Lung (tissue), 11 donors: ENCODE measurements at regions not wholly inside any gene's neighbourhood (a gene's known extent, or its start where the extent isn't known, plus 50 kb on each side); places are given as distances from the start of the nearest gene placed in this dataset.
A peak's percentile ranks its signal among the peaks of the same experiment; 100 is the strongest.

Experiments used
- ATAC-seq: fragments of 200-7000 bp; cut with Tn5 transposase; one replicate; pipeline ENCODE4 v1.9.1; 2020; ENCODE audit warnings: moderate number of reproducible peaks; ENCODE audit not compliant: insufficient read depth, low FRiP score
- DNase-seq, 3 donors: peaks; one replicate each; pipeline ENCODE4 v3.0.0-alpha.2; 2013 to 2017
- H3K27ac ChIP-seq, 2 donors: one replicate each; pipeline ENCODE4 v1.5.1; 2013; ENCODE audit warnings: mild to moderate bottlenecking in 2 of 2, moderate library complexity in 2 of 2, control low read depth in 1 of 2, inconsistent platforms in 1 of 2, low read depth in 1 of 2, low read length in 1 of 2
- H3K27me3 ChIP-seq, 3 donors: one replicate each; pipeline ENCODE4 v1.5.1; 2013; ENCODE audit warnings: low read length in 2 of 3; ENCODE audit not compliant: control insufficient read depth in 3 of 3, insufficient read depth in 3 of 3
- H3K36me3 ChIP-seq, 4 donors: one replicate each; pipeline ENCODE4 v1.5.1; 2013; ENCODE audit warnings: low read length in 4 of 4, mild to moderate bottlenecking in 1 of 4, moderate library complexity in 1 of 4; ENCODE audit not compliant: control insufficient read depth in 4 of 4, insufficient read depth in 4 of 4
- H3K4me1 ChIP-seq, 5 donors: one replicate each; pipeline ENCODE4 v1.5.1; 2013; ENCODE audit warnings: low read length in 5 of 5, mild to moderate bottlenecking in 2 of 5, moderate library complexity in 1 of 5; ENCODE audit not compliant: control insufficient read depth in 5 of 5, insufficient read depth in 5 of 5
- H3K4me3 ChIP-seq: one replicate; pipeline ENCODE4 v1.5.1; 2013; ENCODE audit warnings: mild to moderate bottlenecking, control low read depth, moderate library complexity
- H3K9ac ChIP-seq, 2 donors: one replicate each; pipeline ENCODE4 v1.5.1; 2013; ENCODE audit warnings: low read length in 2 of 2, control low read depth in 1 of 2; ENCODE audit not compliant: insufficient read depth in 1 of 2
- H3K9me3 ChIP-seq, 4 donors: one replicate each; pipeline ENCODE4 v1.5.1; 2013; ENCODE audit warnings: low read length in 3 of 4, mild to moderate bottlenecking in 1 of 4, moderate library complexity in 1 of 4; ENCODE audit not compliant: control insufficient read depth in 4 of 4, insufficient read depth in 3 of 4
- WGBS, 2 donors: extraction: QIAGEN DNeasy Blood & Tissue Kit; methylation state at CpG; one replicate each; pipeline ENCODE4 v1.1.7; 2013; 5-methylcytosine and 5-hydroxymethylcytosine counted together
- TF ChIP-seq, protein P1 (sequence below): IDR thresholded peaks from 2 replicates; pipeline ENCODE4 v1.5.1; 2012; ENCODE audit warnings: mild to moderate bottlenecking; ENCODE audit errors: control extremely low read depth, extremely low read depth
- donor health status: control.
- donor health status: control.
- donor health status: Bipolar disorder and iron deficiency.
- donor health status: healthy.
- donor health status: DM: yes; HTN: yes; CAD: no.

DNA sequence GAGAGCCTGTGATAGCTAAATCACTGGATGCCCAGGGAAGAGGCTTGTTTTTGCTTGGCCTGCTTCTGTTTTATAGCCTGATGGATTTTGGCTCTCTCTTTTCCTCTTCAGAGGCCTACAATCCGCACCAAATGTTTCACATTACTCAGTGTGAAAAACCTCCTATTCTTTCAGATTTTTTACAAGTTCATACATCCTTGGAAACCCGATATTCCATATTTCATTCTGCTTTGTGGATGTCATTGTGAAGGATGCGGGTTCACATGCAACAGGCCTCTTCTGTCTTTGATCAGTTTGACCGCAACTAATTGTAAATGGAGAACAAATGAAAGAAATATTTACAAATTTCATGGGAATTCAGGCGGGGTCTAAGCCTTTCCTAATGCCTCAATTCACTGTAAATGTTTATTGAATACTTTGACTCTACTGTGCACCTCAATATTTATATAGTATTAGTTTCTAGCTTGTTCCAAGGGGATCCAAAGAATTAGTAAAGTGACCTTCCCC lies 269.9 kb downstream of the DMRT2 start:
- Histone ChIP-seq H3K9ac (no peak overlapping the region), H3K9me3 (no peaks in the 10 kb centered on the region), H3K4me1 (peaks cover 0 to 17% (median 0%) of the 10 kb centered on the region in 5 donors), H3K27ac (no peak overlapping the region), H3K27me3 (no peaks in the 10 kb centered on the region), H3K4me3 (no peak overlapping the region), H3K36me3 (no peaks in the 10 kb centered on the region)
- ATAC-seq: no peak
- TF ChIP-seq, protein P1, sequence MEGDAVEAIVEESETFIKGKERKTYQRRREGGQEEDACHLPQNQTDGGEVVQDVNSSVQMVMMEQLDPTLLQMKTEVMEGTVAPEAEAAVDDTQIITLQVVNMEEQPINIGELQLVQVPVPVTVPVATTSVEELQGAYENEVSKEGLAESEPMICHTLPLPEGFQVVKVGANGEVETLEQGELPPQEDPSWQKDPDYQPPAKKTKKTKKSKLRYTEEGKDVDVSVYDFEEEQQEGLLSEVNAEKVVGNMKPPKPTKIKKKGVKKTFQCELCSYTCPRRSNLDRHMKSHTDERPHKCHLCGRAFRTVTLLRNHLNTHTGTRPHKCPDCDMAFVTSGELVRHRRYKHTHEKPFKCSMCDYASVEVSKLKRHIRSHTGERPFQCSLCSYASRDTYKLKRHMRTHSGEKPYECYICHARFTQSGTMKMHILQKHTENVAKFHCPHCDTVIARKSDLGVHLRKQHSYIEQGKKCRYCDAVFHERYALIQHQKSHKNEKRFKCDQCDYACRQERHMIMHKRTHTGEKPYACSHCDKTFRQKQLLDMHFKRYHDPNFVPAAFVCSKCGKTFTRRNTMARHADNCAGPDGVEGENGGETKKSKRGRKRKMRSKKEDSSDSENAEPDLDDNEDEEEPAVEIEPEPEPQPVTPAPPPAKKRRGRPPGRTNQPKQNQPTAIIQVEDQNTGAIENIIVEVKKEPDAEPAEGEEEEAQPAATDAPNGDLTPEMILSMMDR: no peak
- DNase-seq: no peak
- 77 to 88% methylated on average over 5 of the region's 5 CpGs for WGBS, 2 donors

- Histone ChIP-seq H3K27me3 (no peaks in the 10 kb centered on the region), H3K27ac (no peak overlapping the region), H3K4me3 (no peak overlapping the region), H3K9ac (no peak overlapping the region), H3K36me3 (no peaks in the 10 kb centered on the region), H3K4me1 (peaks cover 0 to 17% (median 0%) of the 10 kb centered on the region in 5 donors), H3K9me3 (no peaks in the 10 kb centered on the region)
- TF ChIP-seq, protein P1: no peak
- no peak for ATAC-seq
- peak in 2 of 3 donors; percentile 50 to 60 for DNase-seq
- WGBS, 2 donors: 51 to 62% methylated on average over 7 of the region's 7 CpGs
These were observed 270.5 kb downstream of the DMRT2 start for GRCh38 chr9:1320607-1321195.

GRCh38 chr9:1327467-1327866 lies 277.3 kb downstream of the DMRT2 start:
- DNase-seq (peak in 2 of 3 donors; percentile 83 to 86), ATAC-seq (no peak)
- no peak overlapping the region for H3K27ac ChIP-seq
- peaks cover 0 to 9% (median 0%) of the 10 kb centered on the region in 5 donors for H3K4me1 ChIP-seq
- no peak overlapping the region for H3K9ac ChIP-seq
- 65 to 73% methylated on average over 3 of the region's 3 CpGs for WGBS, 2 donors
- no peaks in the 10 kb centered on the region for H3K36me3 ChIP-seq
- H3K9me3 ChIP-seq: no peaks in the 10 kb centered on the region
- H3K27me3 ChIP-seq: no peaks in the 10 kb centered on the region
- TF ChIP-seq, protein P1: no peak
- no peak overlapping the region for H3K4me3 ChIP-seq

- no peak overlapping the region for H3K4me3 ChIP-seq
- TF ChIP-seq, protein P1: no peak
- WGBS, 2 donors: 76 to 78% methylated on average over 4 of the region's 4 CpGs
- no peaks in the 10 kb centered on the region for H3K27me3 ChIP-seq
- H3K9me3 ChIP-seq: no peaks in the 10 kb centered on the region
- ATAC-seq (no peak), DNase-seq (no peak)
- H3K27ac ChIP-seq: no peak overlapping the region
- no peak overlapping the region for H3K9ac ChIP-seq
- no peaks in the 10 kb centered on the region for H3K36me3 ChIP-seq
- H3K4me1 ChIP-seq: peaks cover 0 to 9% (median 0%) of the 10 kb centered on the region in 5 donors
These were observed 278.2 kb downstream of the DMRT2 start for GRCh38 chr9:1328341-1328740.
